HL-60 (cell line): ENCODE measurements at regions not wholly inside any gene's neighbourhood (a gene's known extent, or its start where the extent isn't known, plus 50 kb on each side); places are given as distances from the start of the nearest gene placed in this dataset.

Experiments used
- GABPA ChIP-seq: IDR thresholded peaks from 2 replicates; pipeline ENCODE4 v1.6.1; 2012; ENCODE audit warnings: low read depth
- POLR2AphosphoS5 ChIP-seq: IDR thresholded peaks from 2 replicates; pipeline ENCODE4 v1.6.1; 2012; ENCODE audit warnings: low read depth
- REST ChIP-seq: IDR thresholded peaks from 2 replicates; pipeline ENCODE4 v1.6.1; 2012; ENCODE audit warnings: low read depth; ENCODE audit not compliant: insufficient replicate concordance
- TF ChIP-seq, protein P1 (sequence below): IDR thresholded peaks from one replicate; pipeline ENCODE4 v1.5.1; 2011; ENCODE audit warnings: low read length, control low read depth, inconsistent platforms; ENCODE audit not compliant: insufficient read depth

DNA sequence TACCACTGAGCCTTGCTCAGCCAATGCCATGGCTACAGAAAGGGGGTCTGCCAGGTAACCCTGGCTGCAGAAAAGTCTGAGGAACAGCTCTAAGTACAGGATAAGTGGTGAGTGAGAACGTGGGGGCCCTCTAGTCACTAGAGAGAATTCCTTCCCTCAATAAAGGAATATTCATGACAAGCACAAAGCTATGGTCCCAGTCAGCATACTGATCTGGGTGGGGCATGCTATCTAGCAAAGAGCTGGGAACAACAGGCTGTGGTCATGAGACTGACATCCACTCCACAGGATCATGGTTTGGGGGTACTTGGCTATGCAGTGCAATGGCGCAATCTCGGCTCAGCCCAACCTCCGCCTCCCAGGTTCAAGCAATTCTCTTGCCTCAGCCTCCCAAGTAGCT lies 140.4 kb downstream of the MTHFS start:
- TF ChIP-seq, protein P1, sequence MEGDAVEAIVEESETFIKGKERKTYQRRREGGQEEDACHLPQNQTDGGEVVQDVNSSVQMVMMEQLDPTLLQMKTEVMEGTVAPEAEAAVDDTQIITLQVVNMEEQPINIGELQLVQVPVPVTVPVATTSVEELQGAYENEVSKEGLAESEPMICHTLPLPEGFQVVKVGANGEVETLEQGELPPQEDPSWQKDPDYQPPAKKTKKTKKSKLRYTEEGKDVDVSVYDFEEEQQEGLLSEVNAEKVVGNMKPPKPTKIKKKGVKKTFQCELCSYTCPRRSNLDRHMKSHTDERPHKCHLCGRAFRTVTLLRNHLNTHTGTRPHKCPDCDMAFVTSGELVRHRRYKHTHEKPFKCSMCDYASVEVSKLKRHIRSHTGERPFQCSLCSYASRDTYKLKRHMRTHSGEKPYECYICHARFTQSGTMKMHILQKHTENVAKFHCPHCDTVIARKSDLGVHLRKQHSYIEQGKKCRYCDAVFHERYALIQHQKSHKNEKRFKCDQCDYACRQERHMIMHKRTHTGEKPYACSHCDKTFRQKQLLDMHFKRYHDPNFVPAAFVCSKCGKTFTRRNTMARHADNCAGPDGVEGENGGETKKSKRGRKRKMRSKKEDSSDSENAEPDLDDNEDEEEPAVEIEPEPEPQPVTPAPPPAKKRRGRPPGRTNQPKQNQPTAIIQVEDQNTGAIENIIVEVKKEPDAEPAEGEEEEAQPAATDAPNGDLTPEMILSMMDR = no peak
- TF ChIP-seq GABPA = no peak
- TF ChIP-seq REST = no peak
- no peak for TF ChIP-seq POLR2AphosphoS5
